Stomach (tissue), 4 donors: ENCODE measurements at regions not wholly inside any gene's neighbourhood (a gene's known extent, or its start where the extent isn't known, plus 50 kb on each side); places are given as distances from the start of the nearest gene placed in this dataset.

Experiments used
- CTCF ChIP-seq, 7 experiments: fragments of 450-650 bp in 4 of 7; fragments of 200-600 bp in 3 of 7; sonication (generic) in 3 of 7; IDR thresholded peaks; one replicate each; pipeline ENCODE4 v1.5.1; 2016 to 2019; ENCODE audit warnings: antibody characterized with exemption in 7 of 7, control low read depth in 2 of 7, mild to moderate bottlenecking in 1 of 7
- EP300 ChIP-seq: sonication (generic); formaldehyde crosslinking; IDR thresholded peaks from one replicate; pipeline ENCODE4 v1.6.1; 2017; ENCODE audit warnings: antibody characterized with exemption
- POLR2A ChIP-seq, 4 donors: fragments of 450-650 bp; IDR thresholded peaks; one replicate each; pipeline ENCODE4 v1.6.1; 2016; ENCODE audit warnings: antibody characterized with exemption in 4 of 4, control low read depth in 2 of 4, mild to moderate bottlenecking in 1 of 4, moderate library complexity in 1 of 4
- POLR2AphosphoS5 ChIP-seq, 3 donors: sonication (generic); formaldehyde crosslinking; IDR thresholded peaks; one replicate each; pipeline ENCODE4 v1.6.1; 2016; ENCODE audit warnings: antibody characterized with exemption in 3 of 3

GRCh38 chr5:125262782-125263181 lies 516.3 kb upstream of the ZNF608 start:
- TF ChIP-seq CTCF (IDR thresholded peaks at IDR 0.05) (no peak), EP300 (no peak), POLR2AphosphoS5 (IDR thresholded peaks at IDR 0.05) (no peak), POLR2A (IDR thresholded peaks at IDR 0.05) (no peak)
